ENCODE measurements at regions not wholly inside any gene's neighbourhood (a gene's known extent, or its start where the extent isn't known, plus 50 kb on each side); places are given as distances from the start of the nearest gene placed in this dataset.

GRCh38 chr2:236513956-236514355, 55.7 kb upstream of the ACKR3 start:
- no peak for TF ChIP-seq POLR2A (IDR thresholded peaks at IDR 0.05; ENCODE audit: low read length)
- no peak for TF ChIP-seq GATA1 (IDR thresholded peaks at IDR 0.05; ENCODE audit: low read depth, low read length)
